GM12891 (cell line): ENCODE measurements at regions not wholly inside any gene's neighbourhood (a gene's known extent, or its start where the extent isn't known, plus 50 kb on each side); places are given as distances from the start of the nearest gene placed in this dataset.

Experiments used
- PAX5 ChIP-seq: IDR thresholded peaks from 2 replicates; pipeline ENCODE4 v1.6.1; 2011; ENCODE audit warnings: low read length, moderate library complexity, mild to moderate bottlenecking; ENCODE audit not compliant: insufficient read depth, severe bottlenecking
- POLR2A ChIP-seq: IDR thresholded peaks from 2 replicates; pipeline ENCODE4 v1.6.1; 2011; ENCODE audit warnings: low read depth, low read length, control low read depth
- POLR2AphosphoS5 ChIP-seq: IDR thresholded peaks from 2 replicates; pipeline ENCODE4 v1.6.1; 2011; ENCODE audit warnings: low read depth, low read length, control low read depth
- POU2F2 ChIP-seq: IDR thresholded peaks from 2 replicates; pipeline ENCODE4 v1.6.1; 2011; ENCODE audit warnings: low read depth, mild to moderate bottlenecking, control low read depth, low read length, moderate library complexity
- SPI1 ChIP-seq: IDR thresholded peaks from 2 replicates; pipeline ENCODE4 v1.6.1; 2011; ENCODE audit warnings: low read depth, low read length, control low read depth
- TAF1 ChIP-seq: IDR thresholded peaks from 2 replicates; pipeline ENCODE4 v1.6.1; 2011; ENCODE audit warnings: low read depth, low read length, control low read depth

GRCh38 chr4:37073226-37073840, 171.2 kb upstream of the NWD2 start:
- TF ChIP-seq POLR2A (no peak), POLR2AphosphoS5 (no peak), PAX5 (no peak), POU2F2 (no peak), TAF1 (no peak), SPI1 (no peak)
